A549 (cell line): ENCODE measurements at regions not wholly inside any gene's neighbourhood (a gene's known extent, or its start where the extent isn't known, plus 50 kb on each side); places are given as distances from the start of the nearest gene placed in this dataset.

ENCODE experiments used
- CEBPB ChIP-seq, 2 experiments: fragments of >200 bp in 1 of 2; sonication (Bioruptor Twin) in 1 of 2; formaldehyde crosslinking in 1 of 2; IDR thresholded peaks; 2 replicates each; pipeline ENCODE4 v1.6.1; 2012 to 2016
- CTCF ChIP-seq: fragments of >200 bp; sonication (Bioruptor Twin); formaldehyde crosslinking; IDR thresholded peaks from 3 replicates; pipeline ENCODE4 v1.5.1; 2016
- JUNB ChIP-seq: fragments of >200 bp; sonication (Bioruptor Twin); formaldehyde crosslinking; IDR thresholded peaks from 2 replicates; pipeline ENCODE4 v1.6.1; 2016
- MYC ChIP-seq: IDR thresholded peaks from 2 replicates; pipeline ENCODE4 v1.6.1; 2012; ENCODE audit warnings: mild to moderate bottlenecking, inconsistent platforms, low read length, improper control_type of control experiment, borderline replicate concordance
- POLR2A ChIP-seq: IDR thresholded peaks from 2 replicates; pipeline ENCODE4 v1.6.1; 2012; ENCODE audit warnings: mild to moderate bottlenecking, low read length
- RCOR1 ChIP-seq: fragments of 150-350 bp; IDR thresholded peaks from 2 replicates; pipeline ENCODE4 v1.6.1; 2014; ENCODE audit warnings: antibody characterized with exemption, low read length, low read depth
- REST ChIP-seq: fragments of 200-600 bp; sonication (generic); IDR thresholded peaks from 2 replicates; pipeline ENCODE4 v1.6.1; 2016; ENCODE audit warnings: antibody characterized with exemption, mild to moderate bottlenecking, moderate library complexity
- TF ChIP-seq, protein P1 (sequence below): IDR thresholded peaks from 2 replicates; pipeline ENCODE4 v1.6.1; 2012

GRCh38 chr5:89374818-89375521 is 492.0 kb upstream of the MEF2C start:
- TF ChIP-seq, protein P1, sequence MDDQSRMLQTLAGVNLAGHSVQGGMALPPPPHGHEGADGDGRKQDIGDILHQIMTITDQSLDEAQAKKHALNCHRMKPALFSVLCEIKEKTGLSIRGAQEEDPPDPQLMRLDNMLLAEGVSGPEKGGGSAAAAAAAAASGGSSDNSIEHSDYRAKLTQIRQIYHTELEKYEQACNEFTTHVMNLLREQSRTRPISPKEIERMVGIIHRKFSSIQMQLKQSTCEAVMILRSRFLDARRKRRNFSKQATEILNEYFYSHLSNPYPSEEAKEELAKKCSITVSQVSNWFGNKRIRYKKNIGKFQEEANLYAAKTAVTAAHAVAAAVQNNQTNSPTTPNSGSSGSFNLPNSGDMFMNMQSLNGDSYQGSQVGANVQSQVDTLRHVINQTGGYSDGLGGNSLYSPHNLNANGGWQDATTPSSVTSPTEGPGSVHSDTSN = no peak
- TF ChIP-seq CTCF (no peak), REST (no peak), RCOR1 (no peak), CEBPB (IDR thresholded peaks at IDR 0.05) (no peak), JUNB (no peak), POLR2A (no peak), MYC (no peak)
